CD4-positive, alpha-beta T cell (primary cell): ENCODE measurements at regions not wholly inside any gene's neighbourhood (a gene's known extent, or its start where the extent isn't known, plus 50 kb on each side); places are given as distances from the start of the nearest gene placed in this dataset.

Source experiments
- ATAC-seq: fragments of 200-7000 bp; cut with Tn5 transposase; one replicate; pipeline ENCODE4 v1.10.0; 2022; ENCODE audit warnings: mild to moderate bottlenecking; ENCODE audit not compliant: poor library complexity
- CTCF ChIA-PET: fragments of 350-600 bp; sonication (Branson Sonifier 250); formaldehyde crosslinking; loops from one replicate; lab custom pipeline; 2021; ENCODE audit warnings: antibody characterized with exemption, inconsistent platforms; lab: Charles Lee
- POLR2A ChIA-PET: fragments of 350-600 bp; sonication (Branson Sonifier 250); formaldehyde crosslinking; loops from one replicate; lab custom pipeline; 2021; ENCODE audit warnings: antibody characterized with exemption, inconsistent platforms; lab: Charles Lee
- DNase-seq, 14 experiments: peaks; one replicate each; pipeline ENCODE4 v3.0.0-alpha.2; 2013 to 2020; ENCODE audit warnings: mixed read lengths in 2 of 14
- H3K27ac ChIP-seq, 2 donors: one replicate each; pipeline versions ENCODE4 v1.5.1 to v1.7.0; 2013; ENCODE audit warnings: low read length in 2 of 2, low read depth in 1 of 2, mild to moderate bottlenecking in 1 of 2
- H3K27me3 ChIP-seq, 2 experiments: 1 replicate in 1 of 2; 2 replicates in 1 of 2; pipeline versions ENCODE4 v1.6.1 to v1.7.0; 2013; ENCODE audit warnings: low read length in 2 of 2, control low read depth in 1 of 2, mild to moderate bottlenecking in 1 of 2, moderate library complexity in 1 of 2; ENCODE audit not compliant: insufficient read depth in 2 of 2, control insufficient read depth in 1 of 2
- H3K36me3 ChIP-seq: one replicate; pipeline ENCODE4 v1.6.1; 2013; ENCODE audit warnings: low read length, control low read depth; ENCODE audit not compliant: insufficient read depth
- H3K4me1 ChIP-seq: one replicate; pipeline ENCODE4 v1.6.1; 2013; ENCODE audit warnings: low read length, control low read depth; ENCODE audit not compliant: insufficient read depth
- H3K4me3 ChIP-seq: one replicate; pipeline ENCODE4 v1.5.1; 2013; ENCODE audit warnings: mild to moderate bottlenecking, low read length, moderate library complexity
- H3K9me3 ChIP-seq, 2 experiments: 1 replicate in 1 of 2; 2 replicates in 1 of 2; pipeline versions ENCODE4 v1.6.1 to v1.7.0; 2013; ENCODE audit warnings: low read length in 2 of 2, mild to moderate bottlenecking in 2 of 2, control low read depth in 1 of 2, moderate library complexity in 1 of 2; ENCODE audit not compliant: control insufficient read depth in 1 of 2, insufficient read depth in 1 of 2
- H3K27ac Mint-ChIP-seq: one replicate; pipeline ENCODE4 v1.8.0; 2020; ENCODE audit warnings: mixed read lengths
- H3K27me3 Mint-ChIP-seq: one replicate; pipeline ENCODE4 v1.8.0; 2021; ENCODE audit warnings: mixed read lengths
- H3K36me3 Mint-ChIP-seq: one replicate; pipeline ENCODE4 v1.8.0; 2021; ENCODE audit warnings: low read depth, mixed read lengths
- H3K4me1 Mint-ChIP-seq: one replicate; pipeline ENCODE4 v1.8.0; 2021; ENCODE audit warnings: low read depth, mixed read lengths
- H3K4me3 Mint-ChIP-seq: one replicate; pipeline ENCODE4 v1.8.0; 2020; ENCODE audit warnings: mild to moderate bottlenecking, mixed read lengths
- H3K9me3 Mint-ChIP-seq: one replicate; pipeline ENCODE4 v1.8.0; 2020; ENCODE audit warnings: mixed read lengths
- intact Hi-C, 2 experiments: fragments of 100-400 bp; cut with DNase I in 1 of 2; cut with micrococcal nuclease in 1 of 2; formaldehyde crosslinking; loops; one replicate each; pipeline versions ENCODE4 v1.15.1 to v1.9.0; 2023 to 2025; cut with DNase I, micrococcal nuclease
- TF ChIP-seq, protein P1 (sequence below): fragments of 200-600 bp; IDR thresholded peaks from one replicate; pipeline ENCODE4 v1.8.0; 2022; ENCODE audit warnings: antibody characterized with exemption, mild to moderate bottlenecking

DNA sequence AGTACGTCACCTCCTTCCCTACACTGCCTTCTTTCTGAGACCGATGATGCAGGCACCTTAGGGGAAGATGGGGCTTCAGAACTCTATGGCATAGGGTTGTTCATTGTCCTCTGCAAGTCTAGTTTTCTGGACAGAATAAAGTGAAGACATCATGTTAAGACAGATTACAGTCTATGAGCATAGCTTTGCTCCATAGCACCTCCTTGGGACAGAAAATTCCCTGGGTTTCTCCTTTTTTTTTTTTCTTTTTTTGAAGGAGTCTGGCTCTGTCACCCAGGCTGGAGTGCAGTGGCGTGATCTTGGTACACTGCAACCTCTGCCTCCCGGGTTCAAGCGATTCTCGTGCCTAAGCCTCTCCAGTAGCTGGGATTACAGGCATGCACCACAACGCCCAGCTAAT lies 119.8 kb upstream of the CADM1 start:
- CTCF ChIA-PET: no interaction called here
- H3K4me1 ChIP-seq: no peaks in the 10 kb centered on the region
- ATAC-seq (no peak), DNase-seq (no peak)
- peaks cover 5% of the 10 kb centered on the region for H3K27me3 Mint-ChIP-seq
- H3K27ac Mint-ChIP-seq: no peak overlapping the region
- no peaks in the 10 kb centered on the region for H3K4me1 Mint-ChIP-seq
- TF ChIP-seq, protein P1, sequence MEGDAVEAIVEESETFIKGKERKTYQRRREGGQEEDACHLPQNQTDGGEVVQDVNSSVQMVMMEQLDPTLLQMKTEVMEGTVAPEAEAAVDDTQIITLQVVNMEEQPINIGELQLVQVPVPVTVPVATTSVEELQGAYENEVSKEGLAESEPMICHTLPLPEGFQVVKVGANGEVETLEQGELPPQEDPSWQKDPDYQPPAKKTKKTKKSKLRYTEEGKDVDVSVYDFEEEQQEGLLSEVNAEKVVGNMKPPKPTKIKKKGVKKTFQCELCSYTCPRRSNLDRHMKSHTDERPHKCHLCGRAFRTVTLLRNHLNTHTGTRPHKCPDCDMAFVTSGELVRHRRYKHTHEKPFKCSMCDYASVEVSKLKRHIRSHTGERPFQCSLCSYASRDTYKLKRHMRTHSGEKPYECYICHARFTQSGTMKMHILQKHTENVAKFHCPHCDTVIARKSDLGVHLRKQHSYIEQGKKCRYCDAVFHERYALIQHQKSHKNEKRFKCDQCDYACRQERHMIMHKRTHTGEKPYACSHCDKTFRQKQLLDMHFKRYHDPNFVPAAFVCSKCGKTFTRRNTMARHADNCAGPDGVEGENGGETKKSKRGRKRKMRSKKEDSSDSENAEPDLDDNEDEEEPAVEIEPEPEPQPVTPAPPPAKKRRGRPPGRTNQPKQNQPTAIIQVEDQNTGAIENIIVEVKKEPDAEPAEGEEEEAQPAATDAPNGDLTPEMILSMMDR: no peak
- H3K27me3 ChIP-seq: no peaks in the 10 kb centered on the region
- H3K4me3 Mint-ChIP-seq: no peak overlapping the region
- no peaks in the 10 kb centered on the region for H3K9me3 Mint-ChIP-seq
- no peak overlapping the region for H3K4me3 ChIP-seq
- H3K9me3 ChIP-seq: peaks cover 0 to 4% of the 10 kb centered on the region in 2 experiments
- POLR2A ChIA-PET: no interaction called here
- H3K27ac ChIP-seq: no peak overlapping the region
- intact Hi-C loops: no loop called here
- no peaks in the 10 kb centered on the region for H3K36me3 ChIP-seq
- no peaks in the 10 kb centered on the region for H3K36me3 Mint-ChIP-seq

GRCh38 chr11:115623021-115623451 lies 118.8 kb upstream of the CADM1 start:
- Mint-ChIP-seq H3K27me3 (peaks cover 5% of the 10 kb centered on the region), H3K4me1 (no peaks in the 10 kb centered on the region), H3K27ac (no peak overlapping the region), H3K4me3 (no peak overlapping the region), H3K9me3 (no peaks in the 10 kb centered on the region), H3K36me3 (no peaks in the 10 kb centered on the region)
- DNase-seq (no peak), ATAC-seq (no peak)
- POLR2A ChIA-PET: no interaction called here
- no peaks in the 10 kb centered on the region for H3K4me1 ChIP-seq
- TF ChIP-seq, protein P1: no peak
- CTCF ChIA-PET: no interaction called here
- H3K36me3 ChIP-seq: no peaks in the 10 kb centered on the region
- peaks cover 0 to 14% of the 10 kb centered on the region in 2 experiments for H3K9me3 ChIP-seq
- H3K4me3 ChIP-seq: no peak overlapping the region
- H3K27me3 ChIP-seq: no peaks in the 10 kb centered on the region
- H3K27ac ChIP-seq: no peak overlapping the region
- intact Hi-C loops: no loop called here

DNA sequence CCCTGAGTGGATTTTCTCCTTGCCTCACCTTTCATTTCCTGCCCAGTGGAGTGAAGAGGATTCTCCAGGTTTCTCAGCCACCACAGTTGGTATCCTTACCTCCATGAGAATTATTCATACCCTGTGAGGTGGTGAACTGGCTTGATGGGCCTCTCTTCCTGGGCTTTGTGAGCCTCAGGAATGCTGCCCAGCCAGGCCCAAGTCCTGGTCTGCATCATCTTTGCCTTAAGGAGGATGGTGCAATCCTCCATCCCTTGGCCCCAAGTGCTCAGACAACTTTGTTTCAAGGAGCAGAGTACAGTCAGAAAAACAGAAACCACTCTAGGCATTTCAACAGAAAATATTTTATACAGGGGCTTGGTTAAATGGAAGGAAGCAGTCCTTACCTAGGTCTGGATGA lies 114.2 kb upstream of the CADM1 start:
- Histone ChIP-seq H3K4me3 (no peak overlapping the region), H3K4me1 (no peaks in the 10 kb centered on the region), H3K9me3 (peaks cover 0 to 19% of the 10 kb centered on the region in 2 experiments), H3K27me3 (no peaks in the 10 kb centered on the region), H3K36me3 (no peaks in the 10 kb centered on the region), H3K27ac (no peak overlapping the region)
- ChIA-PET CTCF (no interaction called here), POLR2A (no interaction called here)
- Mint-ChIP-seq H3K27ac (no peak overlapping the region), H3K4me1 (no peaks in the 10 kb centered on the region), H3K36me3 (no peaks in the 10 kb centered on the region), H3K4me3 (no peak overlapping the region), H3K27me3 (no peaks in the 10 kb centered on the region), H3K9me3 (no peaks in the 10 kb centered on the region)
- TF ChIP-seq, protein P1: no peak
- no peak for DNase-seq
- intact Hi-C loops: no loop called here
- no peak for ATAC-seq
